Thymus (tissue), 11 donors: ENCODE measurements at regions not wholly inside any gene's neighbourhood (a gene's known extent, or its start where the extent isn't known, plus 50 kb on each side); places are given as distances from the start of the nearest gene placed in this dataset.

Experiments used
- DNase-seq, 9 donors: peaks; one replicate each; pipeline ENCODE4 v3.0.0-alpha.2; 2013; ENCODE audit warnings: low spot score in 9 of 9, low read depth in 6 of 9, missing footprints in 1 of 9
- H3K27ac ChIP-seq, 2 donors: one replicate each; pipeline ENCODE4 v1.5.1; 2013; ENCODE audit warnings: control low read depth in 1 of 2, low read depth in 1 of 2, low read length in 1 of 2, mild to moderate bottlenecking in 1 of 2, moderate library complexity in 1 of 2
- H3K27me3 ChIP-seq, 2 donors: one replicate each; pipeline ENCODE4 v1.5.1; 2013; ENCODE audit warnings: low read length in 1 of 2; ENCODE audit not compliant: control insufficient read depth in 2 of 2, insufficient read depth in 1 of 2
- H3K36me3 ChIP-seq, 2 donors: one replicate each; pipeline ENCODE4 v1.5.1; 2013; ENCODE audit warnings: low read length in 1 of 2, mild to moderate bottlenecking in 1 of 2, moderate library complexity in 1 of 2; ENCODE audit not compliant: control insufficient read depth in 2 of 2, insufficient read depth in 2 of 2
- H3K4me1 ChIP-seq, 2 donors: one replicate each; pipeline ENCODE4 v1.5.1; 2013; ENCODE audit warnings: low read length in 2 of 2; ENCODE audit not compliant: control insufficient read depth in 2 of 2, insufficient read depth in 2 of 2
- H3K4me3 ChIP-seq, 2 donors: one replicate each; pipeline ENCODE4 v1.5.1; 2013; ENCODE audit warnings: low read length in 2 of 2, control low read depth in 1 of 2, mild to moderate bottlenecking in 1 of 2
- H3K9me3 ChIP-seq, 2 donors: one replicate each; pipeline ENCODE4 v1.5.1; 2013; ENCODE audit warnings: low read length in 1 of 2, mild to moderate bottlenecking in 1 of 2; ENCODE audit not compliant: control insufficient read depth in 2 of 2, insufficient read depth in 1 of 2
- WGBS: extraction: QIAGEN DNeasy Blood & Tissue Kit; methylation state at CpG from one replicate; pipeline ENCODE4 v1.1.7; 2013; 5-methylcytosine and 5-hydroxymethylcytosine counted together
- donor health status: healthy.

- H3K9me3 ChIP-seq: no peaks in the 10 kb centered on the region
- H3K27me3 ChIP-seq: no peaks in the 10 kb centered on the region
- no peaks in the 10 kb centered on the region for H3K4me1 ChIP-seq
- no peak overlapping the region for H3K27ac ChIP-seq
- no peak for DNase-seq
- no peak overlapping the region for H3K4me3 ChIP-seq
- 95% methylated on average over 7 of the region's 7 CpGs for WGBS
- H3K36me3 ChIP-seq: no peaks in the 10 kb centered on the region
Measured at GRCh38 chr4:77220828-77221613, 64.0 kb downstream of the CCNG2 start.

- Histone ChIP-seq H3K27ac (no peak overlapping the region), H3K9me3 (peaks cover 1 to 8% of the 10 kb centered on the region in 2 donors), H3K4me1 (no peaks in the 10 kb centered on the region), H3K36me3 (no peaks in the 10 kb centered on the region), H3K4me3 (no peak overlapping the region), H3K27me3 (no peaks in the 10 kb centered on the region)
- WGBS: 83% methylated on average over 2 of the region's 2 CpGs
- no peak for DNase-seq
Measured at GRCh38 chr4:77225022-77225421, 68.0 kb downstream of the CCNG2 start.

GRCh38 chr4:77226939-77227705 is 70.1 kb downstream of the CCNG2 start:
- DNase-seq: no peak

GRCh38 chr4:77229433-77229832 is 72.4 kb downstream of the CCNG2 start:
- Histone ChIP-seq H3K9me3 (peaks cover 1 to 8% of the 10 kb centered on the region in 2 donors), H3K4me3 (no peak overlapping the region), H3K27ac (no peak overlapping the region), H3K27me3 (no peaks in the 10 kb centered on the region), H3K36me3 (no peaks in the 10 kb centered on the region), H3K4me1 (no peaks in the 10 kb centered on the region)
- no peak for DNase-seq
- 87% methylated on average over 2 of the region's 2 CpGs for WGBS

More at GRCh38 chr4:77226939-77227705, 70.1 kb downstream of the CCNG2 start:
- no peak overlapping the region for H3K4me3 ChIP-seq
- peaks cover 1 to 8% of the 10 kb centered on the region in 2 donors for H3K9me3 ChIP-seq
- no peaks in the 10 kb centered on the region for H3K4me1 ChIP-seq
- 95% methylated on average over 2 of the region's 2 CpGs for WGBS
- no peak overlapping the region for H3K27ac ChIP-seq
- H3K27me3 ChIP-seq: no peaks in the 10 kb centered on the region
- no peaks in the 10 kb centered on the region for H3K36me3 ChIP-seq

GRCh38 chr4:77232653-77233052 is 75.6 kb downstream of the CCNG2 start:
- no peaks in the 10 kb centered on the region for H3K36me3 ChIP-seq
- H3K4me3 ChIP-seq: no peak overlapping the region
- 84% methylated on average over 4 of the region's 4 CpGs for WGBS
- DNase-seq: no peak
- H3K9me3 ChIP-seq: peaks cover 0 to under 1% of the 10 kb centered on the region in 2 donors
- no peak overlapping the region for H3K27ac ChIP-seq
- H3K4me1 ChIP-seq: no peaks in the 10 kb centered on the region
- no peaks in the 10 kb centered on the region for H3K27me3 ChIP-seq

GRCh38 chr4:77235289-77235854 is 78.4 kb downstream of the CCNG2 start:
- no peaks in the 10 kb centered on the region for H3K36me3 ChIP-seq
- H3K4me1 ChIP-seq: no peaks in the 10 kb centered on the region
- H3K27me3 ChIP-seq: peaks cover 0 to 3% of the 10 kb centered on the region in 2 donors
- no peak overlapping the region for H3K4me3 ChIP-seq
- no peaks in the 10 kb centered on the region for H3K9me3 ChIP-seq
- no peak overlapping the region for H3K27ac ChIP-seq
- DNase-seq: peak in 1 of 9 donors; percentile 4
- 95% methylated on average over 2 of the region's 2 CpGs for WGBS

- DNase-seq: no peak
Measured at GRCh38 chr4:77236806-77237205, 79.8 kb downstream of the CCNG2 start.

GRCh38 chr4:77240469-77241066 is 83.6 kb downstream of the CCNG2 start:
- no peaks in the 10 kb centered on the region for H3K36me3 ChIP-seq
- WGBS: 41% methylated on average over 10 of the region's 10 CpGs
- H3K4me3 ChIP-seq: no peak overlapping the region
- no peaks in the 10 kb centered on the region for H3K9me3 ChIP-seq
- no peaks in the 10 kb centered on the region for H3K4me1 ChIP-seq
- peak; percentile 16 to 71 (median 32) for DNase-seq
- H3K27me3 ChIP-seq: peaks cover 0 to 3% of the 10 kb centered on the region in 2 donors
- no peak overlapping the region for H3K27ac ChIP-seq

More at GRCh38 chr4:77236806-77237205, 79.8 kb downstream of the CCNG2 start:
- Histone ChIP-seq H3K27ac (no peak overlapping the region), H3K27me3 (peaks cover 0 to 3% of the 10 kb centered on the region in 2 donors), H3K36me3 (no peaks in the 10 kb centered on the region), H3K4me3 (no peak overlapping the region), H3K9me3 (no peaks in the 10 kb centered on the region), H3K4me1 (no peaks in the 10 kb centered on the region)
- WGBS: 91% methylated on average over 3 of the region's 3 CpGs
